SK-N-SH (cell line): ENCODE measurements at regions not wholly inside any gene's neighbourhood (a gene's known extent, or its start where the extent isn't known, plus 50 kb on each side); places are given as distances from the start of the nearest gene placed in this dataset.
"Not testable (repeated sequence)": the region's sequence is repeated elsewhere in the genome, so short reads cannot be mapped to it uniquely, and the experiment has no call there.

Experiments used
- CTCF ChIA-PET: fragments of 300-600, 350-600 bp; formaldehyde crosslinking; extraction: SDS; loops from one replicate; lab custom pipeline; 2021; lab: Yijun Ruan, JAX
- POLR2A ChIA-PET: fragments of 350-600 bp; sonication (Branson Sonifier 250); formaldehyde crosslinking; extraction: SDS; loops from one replicate; lab custom pipeline; 2020; ENCODE audit warnings: antibody characterized with exemption, inconsistent platforms; lab: Yijun Ruan, JAX
- DNase-seq: peaks from one replicate; pipeline ENCODE4 v3.0.0; 2012
- H2AFZ ChIP-seq: fragments of 200-600 bp; sonication (generic); 2 replicates; pipeline ENCODE4 v1.8.1; 2016; ENCODE audit warnings: antibody characterized with exemption, mild to moderate bottlenecking, low read depth
- H3F3A ChIP-seq: fragments of 200-600 bp; sonication (generic); replicated peaks from 2 replicates; pipeline ENCODE3; 2016; ENCODE audit warnings: antibody characterized with exemption, mild to moderate bottlenecking; ENCODE audit not compliant: insufficient read depth
- H3K27ac ChIP-seq, 2 experiments: fragments of 200-500 bp in 1 of 2; fragments of 200-600 bp in 1 of 2; sonication (Bioruptor generic) in 1 of 2; sonication (generic), shearing (Covaris generic) in 1 of 2; 2 replicates each; pipeline versions ENCODE4 v1.5.1 to v1.6.1; 2014 to 2016; ENCODE audit warnings: low read depth in 2 of 2, inconsistent platforms in 1 of 2, low read length in 1 of 2, mild to moderate bottlenecking in 1 of 2, mixed read lengths in 1 of 2
- H3K27me3 ChIP-seq: fragments of 200-600 bp; sonication (generic), shearing (Covaris generic); 2 replicates; pipeline ENCODE4 v1.6.1; 2016; ENCODE audit warnings: mixed run types; ENCODE audit not compliant: insufficient read depth
- H3K36me3 ChIP-seq, 2 experiments: fragments of 200-500 bp in 1 of 2; fragments of 200-600 bp in 1 of 2; sonication (Bioruptor generic) in 1 of 2; sonication (generic) in 1 of 2; replicated peaks in 1 of 2; 2 replicates each; pipeline versions ENCODE3 to v1.5.1; 2014 to 2016; ENCODE audit warnings: low read length in 1 of 2, mild to moderate bottlenecking in 1 of 2; ENCODE audit not compliant: insufficient read depth in 2 of 2, control insufficient read depth in 1 of 2
- H3K4me1 ChIP-seq, 2 experiments: fragments of 200-500 bp in 1 of 2; fragments of 200-600 bp in 1 of 2; sonication (Bioruptor generic) in 1 of 2; sonication (generic), shearing (Covaris generic) in 1 of 2; 2 replicates each; pipeline versions ENCODE4 v1.5.1 to v1.6.1; 2014 to 2016; ENCODE audit warnings: low read depth in 1 of 2, low read length in 1 of 2, mixed run types in 1 of 2; ENCODE audit not compliant: insufficient read depth in 2 of 2, control insufficient read depth in 1 of 2
- H3K4me2 ChIP-seq: fragments of 200-600 bp; sonication (generic), shearing (Covaris generic); 2 replicates; pipeline ENCODE4 v1.6.1; 2017; ENCODE audit warnings: mixed run types
- H3K4me3 ChIP-seq, 2 experiments: fragments of 200-500 bp in 1 of 2; fragments of 200-600 bp in 1 of 2; sonication (Bioruptor generic) in 1 of 2; sonication (generic), shearing (Covaris generic) in 1 of 2; 2 replicates each; pipeline versions ENCODE4 v1.5.1 to v1.8.1; 2014 to 2016; ENCODE audit warnings: low read depth in 2 of 2, inconsistent platforms in 1 of 2, low read length in 1 of 2, mild to moderate bottlenecking in 1 of 2, mixed read lengths in 1 of 2, moderate library complexity in 1 of 2
- H3K79me2 ChIP-seq: fragments of 200-600 bp; sonication (generic); 2 replicates; pipeline ENCODE4 v1.8.1; 2017; ENCODE audit warnings: mild to moderate bottlenecking; ENCODE audit not compliant: insufficient read depth
- H3K9ac ChIP-seq: fragments of 200-600 bp; sonication (generic); 2 replicates; pipeline ENCODE4 v1.6.1; 2017; ENCODE audit warnings: mixed run types
- H3K9me2 ChIP-seq: fragments of 200-600 bp; sonication (generic); 2 replicates; pipeline ENCODE4 v1.6.1; 2017; ENCODE audit warnings: mixed run types
- H3K9me3 ChIP-seq: fragments of 200-600 bp; sonication (generic); 2 replicates; pipeline ENCODE4 v1.6.1; 2017; ENCODE audit warnings: mixed run types, mild to moderate bottlenecking, moderate library complexity
- H4K20me1 ChIP-seq: fragments of 200-600 bp; sonication (generic); 2 replicates; pipeline ENCODE4 v1.6.1; 2017; ENCODE audit warnings: mild to moderate bottlenecking, mixed run types; ENCODE audit not compliant: insufficient read depth
- CHD2 ChIP-seq: fragments of 150-350 bp; IDR thresholded peaks from 2 replicates; pipeline ENCODE4 v1.6.1; 2018; ENCODE audit warnings: low read length; ENCODE audit not compliant: partially characterized antibody
- FOXJ3 ChIP-seq: sonication (generic); formaldehyde crosslinking; IDR thresholded peaks from 2 replicates; pipeline ENCODE4 v1.5.1; 2020; ENCODE audit warnings: mild to moderate bottlenecking, missing genetic modification reagents
- FOXM1 ChIP-seq: IDR thresholded peaks from 2 replicates; pipeline ENCODE4 v1.4.0; 2012; ENCODE audit warnings: low read depth, mild to moderate bottlenecking
- IRF3 ChIP-seq: fragments of 150-350 bp; IDR thresholded peaks from 2 replicates; pipeline ENCODE4 v1.6.1; 2016; ENCODE audit warnings: mild to moderate bottlenecking, low read depth, low read length
- JUND ChIP-seq: IDR thresholded peaks from 2 replicates; pipeline ENCODE4 v1.4.0; 2012
- MXI1 ChIP-seq: IDR thresholded peaks from 2 replicates; pipeline ENCODE4 v1.6.1; 2012; ENCODE audit warnings: mild to moderate bottlenecking, low read depth, low read length, improper control_type of control experiment
- NFIC ChIP-seq: IDR thresholded peaks from 2 replicates; pipeline ENCODE4 v1.4.0; 2012; ENCODE audit warnings: borderline replicate concordance
- RXRA ChIP-seq: IDR thresholded peaks from 2 replicates; pipeline ENCODE4 v1.4.0; 2012; ENCODE audit warnings: low read depth, mild to moderate bottlenecking, borderline replicate concordance
- USF1 ChIP-seq: IDR thresholded peaks from 2 replicates; pipeline ENCODE4 v1.4.0; 2012; ENCODE audit warnings: low read depth, borderline replicate concordance
- USF2 ChIP-seq: fragments of 150-350 bp; IDR thresholded peaks from 2 replicates; pipeline ENCODE4 v1.6.1; 2017; ENCODE audit warnings: antibody characterized with exemption, low read length, low read depth, borderline replicate concordance
- WGBS: methylation state at CpG from one replicate; pipeline ENCODE4 v1.1.6; 2017; ENCODE audit warnings: low lambda C conversion rate; 5-methylcytosine and 5-hydroxymethylcytosine counted together

DNA sequence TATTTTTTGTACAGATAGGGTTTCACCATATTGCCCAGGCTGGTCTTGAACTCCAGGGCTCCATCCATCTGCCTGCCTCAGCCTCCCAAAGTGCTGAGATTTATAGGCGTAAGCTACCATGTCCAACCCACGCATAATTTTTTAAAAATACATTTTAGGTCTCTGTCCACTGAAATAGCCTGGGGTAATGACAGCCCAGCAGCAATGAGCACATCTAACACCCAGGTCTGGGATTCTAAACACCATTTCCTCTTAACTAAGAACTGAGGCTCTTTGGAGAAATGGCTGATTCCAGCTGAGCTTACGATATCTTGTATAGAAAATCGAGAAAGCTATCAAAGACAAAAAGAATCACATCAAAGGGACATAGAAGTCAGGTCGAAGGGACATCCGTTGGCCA, 245.3 kb downstream of the PARN start:
- CTCF ChIA-PET: no interaction called here
- WGBS: 81% methylated on average over 6 of the region's 6 CpGs
- H3K9me3 ChIP-seq: no peaks in the 10 kb centered on the region

GRCh38 chr16:14383844-14384243, 246.2 kb downstream of the PARN start:
- 86% methylated on average over 6 of the region's 6 CpGs for WGBS
- H3K27me3 ChIP-seq, H3K4me1 ChIP-seq, H3K9me2 ChIP-seq, H3K4me2 ChIP-seq, H3F3A ChIP-seq, H3K36me3 ChIP-seq, H3K4me3 ChIP-seq, H2AFZ ChIP-seq, POLR2A ChIA-PET, H4K20me1 ChIP-seq, H3K9ac ChIP-seq, H3K79me2 ChIP-seq, DNase-seq, CTCF ChIA-PET, H3K9me3 ChIP-seq, H3K27ac ChIP-seq: not testable (repeated sequence)

More for the DNA sequence above, 245.3 kb downstream of the PARN start:
- H4K20me1 ChIP-seq: no peaks in the 10 kb centered on the region
- H3K4me1 ChIP-seq: no peaks in the 10 kb centered on the region
- H3K9ac ChIP-seq: no peak overlapping the region
- POLR2A ChIA-PET: no interaction called here
- H2AFZ ChIP-seq: no peak overlapping the region
- H3K4me3 ChIP-seq: no peak overlapping the region
- H3K79me2 ChIP-seq: no peaks in the 10 kb centered on the region
- no peak overlapping the region for H3K27ac ChIP-seq
- no peaks in the 10 kb centered on the region for H3K36me3 ChIP-seq
- TF ChIP-seq NFIC: no peak
- no peak for TF ChIP-seq IRF3
- no peak for TF ChIP-seq MXI1
- no peak for TF ChIP-seq FOXM1
- TF ChIP-seq JUND: no peak
- TF ChIP-seq USF1: no peak
- TF ChIP-seq RXRA: no peak
- TF ChIP-seq USF2: no peak
- no peak for TF ChIP-seq FOXJ3 (CRISPR knock-in tag)
- TF ChIP-seq CHD2: no peak
- H3K9me2 ChIP-seq: no peaks in the 10 kb centered on the region
- H3K4me2 ChIP-seq: no peak overlapping the region
- H3F3A ChIP-seq: no peaks in the 10 kb centered on the region
- DNase-seq: no peak
- H3K27me3 ChIP-seq: no peaks in the 10 kb centered on the region
